BLaER1 treated with 17β-estradiol and CSF1 and Interleukin-3, amounts not matched to agents 10 nM and 100 nM (cell line): ENCODE measurements at regions not wholly inside any gene's neighbourhood (a gene's known extent, or its start where the extent isn't known, plus 50 kb on each side); places are given as distances from the start of the nearest gene placed in this dataset.

Experiments
- H3K27ac ChIP-seq, 11 experiments: shearing (Covaris generic); formaldehyde crosslinking; 2 replicates each; pipeline ENCODE4 v1.8.1; 2022
- H3K27me3 ChIP-seq, 11 experiments: shearing (Covaris generic); formaldehyde crosslinking; 2 replicates each; pipeline ENCODE4 v1.8.1; 2022
- H3K36me3 ChIP-seq, 11 experiments: shearing (Covaris generic); formaldehyde crosslinking; 2 replicates each; pipeline ENCODE4 v1.8.1; 2022
- H3K4me1 ChIP-seq, 10 experiments: shearing (Covaris generic); formaldehyde crosslinking; 2 replicates each; pipeline ENCODE4 v1.8.1; 2022
- H3K4me2 ChIP-seq, 11 experiments: shearing (Covaris generic); formaldehyde crosslinking; 2 replicates each; pipeline ENCODE4 v1.8.1; 2022
- H3K4me3 ChIP-seq, 10 experiments: shearing (Covaris generic); formaldehyde crosslinking; 2 replicates each; pipeline ENCODE4 v1.8.1; 2022
- H3K9ac ChIP-seq, 11 experiments: shearing (Covaris generic); formaldehyde crosslinking; 2 replicates each; pipeline ENCODE4 v1.8.1; 2022
- H3K9me3 ChIP-seq, 11 experiments: shearing (Covaris generic); formaldehyde crosslinking; replicated peaks in 1 of 11; 2 replicates each; pipeline ENCODE4 v1.8.1; 2022
- H4K20me1 ChIP-seq, 11 experiments: shearing (Covaris generic); formaldehyde crosslinking; 2 replicates each; pipeline ENCODE4 v1.8.1; 2022
- Cebpa-rat ChIP-seq, 11 experiments: shearing (Covaris generic); IDR thresholded peaks; 2 replicates each; pipeline ENCODE4 v1.8.1; 2022

- H4K20me1 ChIP-seq = no peaks in the 10 kb centered on the region
- no peak for TF ChIP-seq Cebpa-rat (IDR thresholded peaks at IDR 0.05)
- no peak overlapping the region for H3K4me3 ChIP-seq
- H3K9me3 ChIP-seq = peaks cover 0 to 5% (median 0%) of the 10 kb centered on the region in 11 experiments; a peak in 2 of 22 replicates
- H3K4me1 ChIP-seq = no peaks in the 10 kb centered on the region
- no peak overlapping the region for H3K4me2 ChIP-seq
- H3K36me3 ChIP-seq = no peaks in the 10 kb centered on the region
- H3K27ac ChIP-seq = no peak overlapping the region
- H3K27me3 ChIP-seq = no peaks in the 10 kb centered on the region
- H3K9ac ChIP-seq = no peak overlapping the region
Measured at GRCh38 chr13:54301085-54301484, 1272.5 kb downstream of the OLFM4 start.

- no peak for TF ChIP-seq Cebpa-rat (IDR thresholded peaks at IDR 0.05)
- H3K36me3 ChIP-seq = no peaks in the 10 kb centered on the region
- no peaks in the 10 kb centered on the region for H4K20me1 ChIP-seq
- no peaks in the 10 kb centered on the region for H3K4me1 ChIP-seq
- H3K9me3 ChIP-seq = no peaks in the 10 kb centered on the region
- no peak overlapping the region for H3K4me3 ChIP-seq
- H3K27me3 ChIP-seq = no peaks in the 10 kb centered on the region
- no peak overlapping the region for H3K27ac ChIP-seq
- no peak overlapping the region for H3K4me2 ChIP-seq
- H3K9ac ChIP-seq = no peak overlapping the region
Measured at GRCh38 chr13:54305377-54305776, 1276.8 kb downstream of the OLFM4 start.

- peaks cover 7 to 16% (median 9%) of the 10 kb centered on the region in 11 experiments; a peak in 20 of 22 replicates for H3K9me3 ChIP-seq
- no peak overlapping the region for H3K4me3 ChIP-seq
- TF ChIP-seq Cebpa-rat (IDR thresholded peaks at IDR 0.05) = no peak
- no peak overlapping the region for H3K4me2 ChIP-seq
- H3K27ac ChIP-seq = no peak overlapping the region
- H4K20me1 ChIP-seq = no peaks in the 10 kb centered on the region
- no peaks in the 10 kb centered on the region for H3K27me3 ChIP-seq
- H3K36me3 ChIP-seq = no peaks in the 10 kb centered on the region
- H3K9ac ChIP-seq = no peak overlapping the region
- no peaks in the 10 kb centered on the region for H3K4me1 ChIP-seq
Measured at GRCh38 chr13:54312885-54313284, 1284.3 kb downstream of the OLFM4 start.

GRCh38 chr13:54317722-54318121 is 1289.1 kb downstream of the OLFM4 start:
- Histone ChIP-seq H4K20me1 (no peaks in the 10 kb centered on the region), H3K27me3 (no peaks in the 10 kb centered on the region), H3K9me3 (peaks cover 8 to 22% (median 13%) of the 10 kb centered on the region in 11 experiments; a peak in 20 of 22 replicates), H3K27ac (no peak overlapping the region), H3K4me3 (no peak overlapping the region), H3K4me2 (no peak overlapping the region), H3K4me1 (no peaks in the 10 kb centered on the region), H3K9ac (no peak overlapping the region), H3K36me3 (no peaks in the 10 kb centered on the region)
- no peak for TF ChIP-seq Cebpa-rat (IDR thresholded peaks at IDR 0.05)

GRCh38 chr13:54337540-54337939 is 1308.9 kb downstream of the OLFM4 start:
- no peak overlapping the region for H3K4me3 ChIP-seq
- H3K4me1 ChIP-seq = no peaks in the 10 kb centered on the region
- H4K20me1 ChIP-seq = no peaks in the 10 kb centered on the region
- no peaks in the 10 kb centered on the region for H3K9me3 ChIP-seq
- no peak overlapping the region for H3K4me2 ChIP-seq
- no peaks in the 10 kb centered on the region for H3K27me3 ChIP-seq
- no peaks in the 10 kb centered on the region for H3K36me3 ChIP-seq
- H3K27ac ChIP-seq = no peak overlapping the region
- H3K9ac ChIP-seq = no peak overlapping the region
- TF ChIP-seq Cebpa-rat (IDR thresholded peaks at IDR 0.05) = no peak

GRCh38 chr13:54347531-54347930 is 1318.9 kb downstream of the OLFM4 start:
- Histone ChIP-seq H3K27me3 (no peaks in the 10 kb centered on the region), H3K4me1 (no peaks in the 10 kb centered on the region), H3K4me3 (no peak overlapping the region), H3K9ac (no peak overlapping the region), H3K27ac (no peak overlapping the region), H3K36me3 (no peaks in the 10 kb centered on the region), H3K4me2 (no peak overlapping the region), H4K20me1 (no peaks in the 10 kb centered on the region), H3K9me3 (no peaks in the 10 kb centered on the region)
- TF ChIP-seq Cebpa-rat (IDR thresholded peaks at IDR 0.05) = no peak

- Histone ChIP-seq H3K4me3 (no peak overlapping the region), H3K9ac (no peak overlapping the region)
Measured at GRCh38 chr13:54356209-54356608, 1327.6 kb downstream of the OLFM4 start.

GRCh38 chr13:54356849-54357248 is 1328.2 kb downstream of the OLFM4 start:
- H3K4me1 ChIP-seq = no peaks in the 10 kb centered on the region
- H4K20me1 ChIP-seq = no peaks in the 10 kb centered on the region
- H3K9ac ChIP-seq = no peak overlapping the region
- no peak overlapping the region for H3K4me2 ChIP-seq
- no peak for TF ChIP-seq Cebpa-rat (IDR thresholded peaks at IDR 0.05)
- no peaks in the 10 kb centered on the region for H3K9me3 ChIP-seq
- H3K36me3 ChIP-seq = no peaks in the 10 kb centered on the region
- H3K4me3 ChIP-seq = no peak overlapping the region
- H3K27me3 ChIP-seq = no peaks in the 10 kb centered on the region
- H3K27ac ChIP-seq = no peak overlapping the region

More at GRCh38 chr13:54356209-54356608, 1327.6 kb downstream of the OLFM4 start:
- Histone ChIP-seq H3K27me3 (no peaks in the 10 kb centered on the region), H3K36me3 (no peaks in the 10 kb centered on the region), H3K4me1 (no peaks in the 10 kb centered on the region), H4K20me1 (no peaks in the 10 kb centered on the region), H3K4me2 (no peak overlapping the region), H3K27ac (no peak overlapping the region), H3K9me3 (no peaks in the 10 kb centered on the region)
- TF ChIP-seq Cebpa-rat (IDR thresholded peaks at IDR 0.05) = no peak

GRCh38 chr13:54357284-54357933 is 1328.8 kb downstream of the OLFM4 start:
- Histone ChIP-seq H3K9me3 (no peaks in the 10 kb centered on the region), H3K4me2 (no peak overlapping the region), H3K36me3 (no peaks in the 10 kb centered on the region), H3K4me3 (no peak overlapping the region), H3K27ac (no peak overlapping the region), H3K27me3 (no peaks in the 10 kb centered on the region), H4K20me1 (no peaks in the 10 kb centered on the region), H3K4me1 (no peaks in the 10 kb centered on the region), H3K9ac (no peak overlapping the region)
- no peak for TF ChIP-seq Cebpa-rat (IDR thresholded peaks at IDR 0.05)

- H3K4me1 ChIP-seq = no peaks in the 10 kb centered on the region
- no peaks in the 10 kb centered on the region for H3K9me3 ChIP-seq
- H3K36me3 ChIP-seq = no peaks in the 10 kb centered on the region
- H4K20me1 ChIP-seq = no peaks in the 10 kb centered on the region
- H3K4me3 ChIP-seq = no peak overlapping the region
- no peaks in the 10 kb centered on the region for H3K27me3 ChIP-seq
- TF ChIP-seq Cebpa-rat (IDR thresholded peaks at IDR 0.05) = no peak
- no peak overlapping the region for H3K9ac ChIP-seq
- H3K27ac ChIP-seq = no peak overlapping the region
- no peak overlapping the region for H3K4me2 ChIP-seq
Measured at GRCh38 chr13:54361460-54361859, 1332.8 kb downstream of the OLFM4 start.
